HepG2 (cell line): ENCODE measurements at regions not wholly inside any gene's neighbourhood (a gene's known extent, or its start where the extent isn't known, plus 50 kb on each side); places are given as distances from the start of the nearest gene placed in this dataset.
"Not testable (repeated sequence)": the region's sequence is repeated elsewhere in the genome, so short reads cannot be mapped to it uniquely, and the experiment has no call there.

Experiments
- ATAC-seq: fragments of 200-7000 bp; cut with Tn5 transposase; 3 replicates; pipeline ENCODE4 v1.9.1; 2020; ENCODE audit warnings: mild to moderate bottlenecking, moderate library complexity
- BruUV-seq: library from RNA; stranded (reverse); fragments of 400-500 nt; replicated peaks from 2 replicates; lab custom pipeline; 2021; lab: Mats Ljungman, UMichigan
- CTCF ChIA-PET: fragments of 300-600 bp; formaldehyde crosslinking; extraction: SDS; loops from one replicate; lab custom pipeline; 2021; ENCODE audit warnings: low total read pairs, inconsistent platforms, low intra/inter-chr PET ratio; lab: Yijun Ruan, JAX
- POLR2A ChIA-PET: fragments of 350-600 bp; sonication (Branson Sonifier 250); formaldehyde crosslinking; loops from one replicate; lab custom pipeline; 2020; ENCODE audit warnings: antibody characterized with exemption, inconsistent platforms; lab: Yijun Ruan, JAX
- DNase-seq: peaks from one replicate; pipeline ENCODE4 v3.0.0-alpha.2; 2015; ENCODE audit warnings: low spot score
- FAIRE-seq: peaks from 3 replicates; lab custom pipeline; 2011; peaks lifted over from hg19 to GRCh38; lab: Jason Lieb, UNC
- H2AFZ ChIP-seq: one replicate; pipeline ENCODE4 v1.6.1; 2011; ENCODE audit warnings: low read length, inconsistent platforms
- H3K27ac ChIP-seq: fragments of 300-600 bp; 3 replicates; pipeline ENCODE4 v1.8.0; 2011; ENCODE audit warnings: mixed run types, mild to moderate bottlenecking, mixed read lengths, low read length, inconsistent platforms; ENCODE audit not compliant: insufficient read depth; ENCODE audit errors: extremely low read length
- H3K27me3 ChIP-seq, 2 experiments: fragments of 200-600 bp in 1 of 2; 2 replicates in 1 of 2; 3 replicates in 1 of 2; pipeline versions ENCODE4 v1.6.0 to v1.8.0; 2011; ENCODE audit warnings: low read length in 2 of 2, mild to moderate bottlenecking in 2 of 2, moderate library complexity in 2 of 2, inconsistent platforms in 1 of 2; ENCODE audit not compliant: insufficient read depth in 2 of 2, control insufficient read depth in 1 of 2
- H3K36me3 ChIP-seq, 2 experiments: fragments of 200-600 bp in 1 of 2; replicated peaks in 1 of 2; 2 replicates in 1 of 2; 3 replicates in 1 of 2; pipeline versions ENCODE4 v1.5.1 to v1.8.0; 2011; ENCODE audit warnings: low read length in 2 of 2, inconsistent platforms in 1 of 2; ENCODE audit not compliant: insufficient read depth in 2 of 2, control insufficient read depth in 1 of 2
- H3K4me1 ChIP-seq: 2 replicates; pipeline ENCODE4 v1.5.1; 2012; ENCODE audit warnings: low read length, inconsistent platforms; ENCODE audit not compliant: insufficient read depth
- H3K4me2 ChIP-seq: 2 replicates; pipeline ENCODE4 v1.6.0; 2011; ENCODE audit warnings: low read depth, low read length, inconsistent platforms
- H3K4me3 ChIP-seq, 3 experiments: fragments of 200-600 bp in 1 of 3; sonication (generic), shearing (Covaris generic) in 1 of 3; replicated peaks in 1 of 3; 2 replicates each; pipeline ENCODE4 v1.5.1; 2011 to 2016; ENCODE audit warnings: low read length in 3 of 3, inconsistent platforms in 2 of 3, low read depth in 2 of 3, mild to moderate bottlenecking in 2 of 3, control low read depth in 1 of 3, mixed read lengths in 1 of 3; ENCODE audit not compliant: insufficient read depth in 1 of 3
- H3K79me2 ChIP-seq: one replicate; pipeline ENCODE4 v1.6.1; 2011; ENCODE audit warnings: low read length, inconsistent platforms; ENCODE audit not compliant: insufficient read depth
- H3K9ac ChIP-seq: 2 replicates; pipeline ENCODE4 v1.6.0; 2011; ENCODE audit warnings: mild to moderate bottlenecking, low read depth, low read length, inconsistent platforms; ENCODE audit not compliant: insufficient read depth
- H3K9me3 ChIP-seq: 2 replicates; pipeline ENCODE4 v1.5.1; 2012; ENCODE audit warnings: mild to moderate bottlenecking, low read length
- H4K20me1 ChIP-seq: 2 replicates; pipeline ENCODE4 v1.6.0; 2011; ENCODE audit warnings: inconsistent platforms, mild to moderate bottlenecking, low read length, moderate library complexity; ENCODE audit not compliant: insufficient read depth
- RAD51 ChIP-seq: fragments of 450-650 bp; IDR thresholded peaks from 2 replicates; pipeline ENCODE4 v1.6.1; 2016; ENCODE audit warnings: borderline replicate concordance
- ZNF121 ChIP-seq: sonication (generic); formaldehyde crosslinking; IDR thresholded peaks from 2 replicates; pipeline ENCODE4 v1.5.0; 2020; ENCODE audit warnings: mild to moderate bottlenecking, missing genetic modification reagents
- ZNF224 ChIP-seq: sonication (generic); formaldehyde crosslinking; IDR thresholded peaks from 2 replicates; pipeline ENCODE4 v1.5.0; 2020; ENCODE audit warnings: mild to moderate bottlenecking, missing genetic modification reagents
- ZNF724P ChIP-seq: sonication (generic); formaldehyde crosslinking; IDR thresholded peaks from 2 replicates; pipeline ENCODE4 v1.8.0; 2022; ENCODE audit warnings: missing genetic modification reagents, borderline replicate concordance
- ZNF777 ChIP-seq: sonication (generic); formaldehyde crosslinking; IDR thresholded peaks from 2 replicates; pipeline ENCODE4 v1.4.0; 2020; ENCODE audit warnings: missing genetic modification reagents
- ZNF83 ChIP-seq: sonication (generic); formaldehyde crosslinking; IDR thresholded peaks from 2 replicates; pipeline ENCODE4 v1.4.0; 2020; ENCODE audit warnings: missing genetic modification reagents, mild to moderate bottlenecking, borderline replicate concordance
- WGBS: methylation state at CpG from one replicate; pipeline ENCODE4 v1.1.6; 2017; ENCODE audit warnings: low lambda C conversion rate; 5-methylcytosine and 5-hydroxymethylcytosine counted together
- in situ Hi-C: cut with HindIII; loops from 2 replicates; pipeline ENCODE4 v1.10.0; 2017; ENCODE audit warnings: low pct_unique_long_range_greater_than_20kb; ENCODE audit not compliant: extremely low pct_ligation_motif_present
- intact Hi-C: fragments of 100-400 bp; cut with micrococcal nuclease; formaldehyde crosslinking; loops from one replicate; pipeline ENCODE4 v1.10.0; 2022; ENCODE audit not compliant: unreplicated experiment

DNA sequence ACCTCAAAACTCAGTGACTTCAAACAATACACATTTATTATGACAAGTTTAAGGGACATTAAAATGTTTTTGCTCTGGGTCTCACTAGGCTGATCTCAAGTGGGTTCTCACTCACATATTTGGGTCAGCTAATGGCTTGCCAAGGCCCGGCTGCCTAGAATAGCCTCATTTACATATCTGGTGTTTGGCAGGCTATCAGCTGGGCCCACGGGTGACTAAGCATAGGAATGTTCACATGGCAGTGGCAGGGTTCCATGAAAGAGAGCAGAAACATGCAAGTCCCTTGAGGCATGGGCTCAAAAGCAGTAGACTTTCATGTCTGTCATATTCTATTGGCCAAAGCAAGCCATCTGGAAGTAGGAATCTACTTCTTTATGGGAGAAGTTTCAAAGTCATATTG is 492.6 kb downstream of the KCNT2 start (continued):
- no peak for TF ChIP-seq ZNF224 (CRISPR knock-in tag)

DNA sequence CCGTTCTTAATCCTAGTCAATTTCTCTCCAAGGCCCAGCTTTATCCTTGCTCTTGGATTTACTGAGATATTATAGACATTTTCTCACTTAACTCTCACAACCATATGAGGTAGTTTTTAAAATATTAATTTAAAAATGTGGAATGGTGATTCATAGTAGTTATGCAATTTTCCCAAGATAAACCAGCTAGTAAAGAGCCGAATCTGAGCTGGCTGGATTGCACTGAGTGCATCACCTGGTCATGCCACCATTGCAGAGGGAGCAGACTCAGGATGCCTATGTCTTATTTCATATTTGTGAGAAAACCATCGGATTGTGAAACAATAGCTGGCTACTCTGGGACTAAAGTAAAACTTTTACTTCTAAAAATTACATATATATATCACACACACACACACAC is 494.0 kb downstream of the KCNT2 start:
- Histone ChIP-seq H3K4me3 (no peak overlapping the region), H4K20me1 (no peaks in the 10 kb centered on the region), H3K9me3 (no peaks in the 10 kb centered on the region), H3K9ac (no peak overlapping the region), H3K27ac (no peak overlapping the region), H3K4me2 (no peak overlapping the region), H3K36me3 (no peaks in the 10 kb centered on the region), H2AFZ (no peak overlapping the region), H3K27me3 (no peaks in the 10 kb centered on the region), H3K4me1 (no peaks in the 10 kb centered on the region), H3K79me2 (no peaks in the 10 kb centered on the region)
- no TSS peak for BruUV-seq
- intact Hi-C loops (no loop called here), in situ Hi-C loops (no loop called here)
- 1% methylated on average over 3 of the region's 3 CpGs for WGBS
- CTCF ChIA-PET: no interaction called here
- TF ChIP-seq RAD51 (no peak), ZNF121 (CRISPR knock-in tag) (no peak), ZNF724P (CRISPR knock-in tag) (no peak), ZNF777 (CRISPR knock-in tag) (no peak), ZNF83 (CRISPR knock-in tag) (no peak)
- FAIRE-seq (no peak), DNase-seq (no peak), ATAC-seq (no peak)
- POLR2A ChIA-PET: no interaction called here

DNA sequence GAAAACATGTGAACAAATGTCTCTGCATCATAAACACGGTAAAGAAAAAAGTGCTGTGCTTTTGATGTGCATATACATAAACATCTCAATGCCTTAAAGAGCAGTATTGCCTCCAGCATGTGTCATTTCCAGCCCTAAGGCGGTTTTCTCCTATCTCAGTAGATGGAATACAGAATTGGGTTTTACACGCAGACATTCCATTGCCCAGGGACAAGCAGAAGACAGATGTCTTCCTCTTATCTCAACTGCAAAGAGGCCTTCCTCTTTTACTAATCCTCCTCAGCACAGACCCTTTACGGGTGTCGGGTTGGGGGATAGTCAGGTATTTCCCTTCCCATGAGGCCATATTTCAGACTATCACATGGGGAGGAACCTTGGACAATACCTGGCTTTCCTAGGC is 499.2 kb downstream of the KCNT2 start:
- FAIRE-seq, H2AFZ ChIP-seq, H3K4me3 ChIP-seq, H3K27me3 ChIP-seq, H3K9me3 ChIP-seq, CTCF ChIA-PET, ATAC-seq, H3K27ac ChIP-seq, H3K79me2 ChIP-seq, in situ Hi-C loops, H3K9ac ChIP-seq, intact Hi-C loops, DNase-seq, POLR2A ChIA-PET, H3K4me2 ChIP-seq, H3K36me3 ChIP-seq, H4K20me1 ChIP-seq, BruUV-seq, H3K4me1 ChIP-seq: not testable (repeated sequence)
- 0% methylated on average over 4 of the region's 5 CpGs for WGBS
